Hepatocyte (in vitro differentiated cells): ENCODE measurements at regions not wholly inside any gene's neighbourhood (a gene's known extent, or its start where the extent isn't known, plus 50 kb on each side); places are given as distances from the start of the nearest gene placed in this dataset.

Experiments used
- CTCF ChIP-seq: fragments of 200-600 bp; sonication (generic); IDR thresholded peaks from 2 replicates; pipeline ENCODE4 v1.5.1; 2016; ENCODE audit warnings: antibody characterized with exemption, mild to moderate bottlenecking; ENCODE audit not compliant: poor library complexity
- EZH2 ChIP-seq: fragments of 200-600 bp; sonication (generic); IDR thresholded peaks from 2 replicates; pipeline ENCODE4 v1.6.1; 2016; ENCODE audit warnings: antibody characterized with exemption, mild to moderate bottlenecking, borderline replicate concordance

- no peak for TF ChIP-seq CTCF
- no peak for TF ChIP-seq EZH2
Observed at GRCh38 chr5:99317136-99317535, 388.3 kb upstream of the CHD1 start.
